Left cardiac atrium (tissue), 4 donors: ENCODE measurements at regions not wholly inside any gene's neighbourhood (a gene's known extent, or its start where the extent isn't known, plus 50 kb on each side); places are given as distances from the start of the nearest gene placed in this dataset.

ENCODE experiments used
- ATAC-seq, 2 donors: fragments of 200-7000 bp; cut with Tn5 transposase; one replicate each; pipeline ENCODE4 v1.9.1; 2020; ENCODE audit warnings: mild to moderate bottlenecking in 2 of 2, moderate library complexity in 2 of 2
- DNase-seq: peaks from one replicate; pipeline ENCODE4 v3.0.0-alpha.2; 2020
- intact Hi-C, 2 donors: fragments of 100-400 bp; cut with DNase I; formaldehyde crosslinking; loops; one replicate each; pipeline versions ENCODE4 v1.14.1 to v1.15.1; 2022 to 2023
- donor health status: DM: no; HTN: yes; CAD: no.
- donor health status: DM: no; HTN: yes; CAD: no; lungs with severe emphysema.
- donor health status: DM: yes; HTN: yes; CAD: no.
- donor health status: Dilated cardiomyopathy.

DNA sequence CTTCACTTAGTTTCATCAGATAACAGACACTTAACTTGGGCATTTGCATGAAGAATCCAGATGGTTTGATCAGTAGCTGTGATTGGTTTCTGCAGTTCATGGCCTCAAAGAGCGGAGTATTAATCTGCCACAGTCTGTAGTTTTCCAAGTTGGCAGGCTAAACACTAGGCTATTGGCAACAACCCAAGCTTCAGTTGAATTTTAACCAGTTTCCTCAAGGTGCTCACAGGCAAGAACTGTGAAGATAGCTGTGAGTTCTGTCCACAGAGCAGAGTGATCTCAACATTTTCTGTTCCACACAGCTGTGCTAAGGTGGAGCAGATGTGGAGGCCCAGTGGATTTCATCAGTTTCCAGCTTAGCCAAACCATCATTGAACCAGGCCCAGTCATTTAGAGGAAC, 469.5 kb upstream of the LINC00305 start:
- ATAC-seq (no peak), DNase-seq (no peak)
- intact Hi-C loops, result no loop called here

DNA sequence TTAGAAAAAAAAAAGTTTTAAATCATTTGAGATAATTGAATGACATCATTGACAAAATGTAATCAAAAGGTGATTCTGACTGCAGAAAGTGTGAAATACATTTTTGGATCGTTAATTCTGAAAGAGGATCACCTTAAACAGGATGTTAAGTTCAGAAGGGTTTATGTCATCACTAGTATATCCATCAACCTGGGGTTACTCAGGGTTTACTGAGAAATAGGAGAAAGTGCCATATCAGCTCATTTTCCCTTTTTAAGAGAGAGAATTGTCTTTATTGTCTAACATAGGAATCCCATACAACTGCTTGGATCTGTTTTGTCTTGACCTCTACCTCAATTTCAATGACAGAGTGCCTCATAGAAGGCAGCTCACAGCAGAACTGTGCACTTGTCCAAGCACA, 466.1 kb upstream of the LINC00305 start:
- intact Hi-C loops, result no loop called here
- no peak for DNase-seq
- ATAC-seq, result no peak

DNA sequence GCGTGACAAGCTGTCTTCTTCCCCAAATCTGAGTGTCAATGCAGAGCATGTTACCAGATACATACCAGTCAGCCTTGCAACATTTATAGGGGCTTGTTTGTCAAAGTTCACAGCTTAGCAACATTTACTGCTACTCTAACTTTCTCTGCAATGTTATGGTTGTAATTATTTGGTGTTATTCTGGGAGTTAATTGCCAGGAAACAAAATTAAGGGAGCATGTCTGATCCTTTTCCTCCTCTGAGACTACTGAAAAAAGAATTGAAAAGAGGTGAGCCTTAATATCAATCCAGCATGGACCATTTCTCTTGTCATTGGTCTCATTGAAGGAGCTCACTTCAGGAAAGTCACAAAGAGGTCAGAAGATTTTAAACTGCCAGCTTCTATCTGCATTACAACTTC, 465.6 kb upstream of the LINC00305 start:
- DNase-seq, result no peak
- intact Hi-C loops, result no loop called here
- no peak for ATAC-seq

DNA sequence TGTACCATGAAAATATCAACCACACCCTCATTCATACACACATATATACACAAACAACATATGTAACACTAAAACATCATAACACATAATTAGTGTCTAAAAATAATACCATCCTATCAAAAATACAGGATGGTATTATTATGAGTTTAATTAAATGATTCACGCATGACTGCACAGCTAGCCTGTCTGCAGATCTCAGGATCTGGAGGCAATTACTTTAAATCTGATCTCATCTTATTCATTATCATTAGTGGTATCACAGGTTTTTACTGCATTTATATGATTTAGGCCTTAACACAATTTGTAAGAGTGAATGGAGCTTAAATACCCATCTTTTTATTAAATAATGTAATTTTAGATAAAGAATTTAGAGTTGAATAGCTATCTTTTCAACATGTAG, 443.4 kb upstream of the LINC00305 start:
- intact Hi-C loops, result no loop called here
- DNase-seq (no peak), ATAC-seq (no peak)

DNA sequence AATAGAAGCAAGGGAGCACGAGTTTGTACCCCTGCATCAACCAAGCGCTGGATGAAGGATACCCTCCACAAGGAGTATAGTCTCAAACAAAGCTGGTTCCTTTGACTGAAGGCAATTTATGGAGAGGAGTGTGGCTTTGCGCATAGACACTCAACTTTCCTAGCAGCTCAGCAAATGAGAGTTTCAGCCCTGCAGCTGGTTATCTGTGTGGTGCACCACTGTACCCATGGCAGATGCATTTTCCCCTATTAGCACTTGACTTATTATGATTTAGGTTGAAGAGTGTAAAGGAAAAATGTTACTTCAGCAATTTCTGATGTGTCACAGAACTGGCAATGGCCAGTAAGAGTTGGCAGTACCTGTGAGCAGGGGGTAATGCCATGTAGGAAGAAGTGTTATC, 440.1 kb upstream of the LINC00305 start:
- intact Hi-C loops, result no loop called here
- ATAC-seq, result no peak
- DNase-seq, result no peak

DNA sequence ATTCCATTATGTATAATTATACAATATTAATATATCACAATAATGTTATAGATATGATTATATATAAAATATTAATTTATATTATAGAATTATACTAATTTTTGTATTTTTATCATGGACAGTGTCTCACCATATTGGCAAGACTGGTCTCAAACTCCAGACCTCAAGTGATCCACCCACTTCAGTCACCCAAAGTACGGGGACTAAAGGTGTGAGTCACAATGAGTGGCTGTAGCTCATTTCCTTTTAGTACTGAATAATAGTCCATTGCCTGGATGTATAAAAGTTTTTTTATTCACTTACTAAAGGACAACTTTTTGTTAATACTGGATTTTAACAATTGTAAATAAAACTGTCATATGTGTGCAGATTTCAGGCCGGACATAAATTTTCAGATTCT, 417.6 kb upstream of the LINC00305 start:
- no peak for DNase-seq
- intact Hi-C loops, result no loop called here
- ATAC-seq, result no peak

DNA sequence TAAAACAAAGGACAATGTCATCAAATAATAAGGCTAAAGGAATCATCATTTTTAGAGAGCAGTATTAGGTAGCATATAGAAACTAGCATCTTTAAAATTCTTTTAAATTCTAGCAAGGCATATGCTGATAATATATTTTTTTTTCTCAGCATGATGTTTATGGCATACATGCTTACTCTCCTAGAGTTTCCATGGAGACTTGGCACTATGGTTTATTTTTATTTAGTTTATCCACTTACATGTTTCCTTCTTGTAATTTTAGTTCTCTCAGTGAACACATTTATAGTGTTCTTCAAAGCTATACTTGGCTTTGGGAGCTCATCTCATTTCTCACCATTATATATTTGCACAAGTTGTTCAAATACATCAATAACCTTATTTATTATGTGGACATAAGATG, 413.8 kb upstream of the LINC00305 start:
- intact Hi-C loops, result no loop called here
- DNase-seq (no peak), ATAC-seq (no peak)

DNA sequence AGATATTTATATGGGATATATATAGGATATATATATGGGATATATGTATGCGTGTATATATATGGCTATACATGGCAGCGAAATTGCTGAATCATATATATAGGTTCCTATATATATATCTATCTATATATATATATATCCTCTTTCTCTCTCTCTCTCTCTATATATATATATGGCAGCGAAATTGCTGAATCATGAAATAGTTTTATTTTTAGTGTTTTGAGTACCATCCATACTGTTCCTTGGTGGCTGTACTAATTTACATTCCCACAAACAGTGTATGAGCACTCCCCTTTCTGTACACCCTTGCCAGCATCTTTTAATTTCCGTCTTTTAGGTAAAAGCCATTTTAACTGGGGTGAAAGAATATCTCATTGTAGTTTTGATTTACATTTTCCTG, 397.6 kb upstream of the LINC00305 start:
- no peak for DNase-seq
- no peak for ATAC-seq
- intact Hi-C loops, result no loop called here

DNA sequence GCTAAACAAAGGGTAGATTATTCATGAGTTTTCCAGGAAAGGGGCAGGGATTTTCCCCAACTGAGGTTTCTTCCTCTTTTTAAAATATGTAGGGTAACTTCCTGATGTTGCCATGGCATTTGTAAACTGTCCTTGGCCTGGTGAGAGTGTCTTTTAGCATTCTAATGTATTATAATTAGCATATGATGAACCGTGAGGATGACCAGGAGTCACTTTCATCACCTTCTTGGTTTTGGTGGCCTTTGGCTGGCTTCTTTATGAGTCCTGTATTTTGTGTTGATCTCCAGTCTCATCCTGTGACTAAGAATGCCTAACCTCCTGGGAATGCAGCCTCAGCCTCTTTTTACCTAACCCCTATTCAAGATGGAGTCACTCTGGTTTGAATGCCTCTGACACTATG, 391.0 kb upstream of the LINC00305 start:
- no peak for ATAC-seq
- intact Hi-C loops, result no loop called here
- no peak for DNase-seq

DNA sequence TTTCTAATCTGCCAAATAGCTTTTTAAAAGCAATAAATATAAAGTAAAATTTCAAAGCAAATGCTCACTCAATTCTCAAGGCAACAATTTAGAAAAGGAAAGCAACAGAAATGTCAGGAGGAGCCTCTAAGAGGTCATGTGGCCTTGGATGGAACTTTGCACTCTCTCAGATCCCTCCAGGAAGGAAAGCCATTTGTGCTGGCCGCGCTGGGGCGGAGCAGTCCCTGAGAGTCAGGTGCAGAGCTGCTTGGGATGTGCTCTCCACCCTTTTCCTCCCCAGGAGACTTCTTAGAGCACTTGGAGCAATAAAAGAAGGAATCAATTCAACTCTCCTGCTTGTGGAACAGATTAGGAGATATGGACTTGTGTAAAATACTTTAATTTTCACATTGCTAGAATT, 379.8 kb upstream of the LINC00305 start:
- DNase-seq (no peak), ATAC-seq (no peak)
- intact Hi-C loops, result no loop called here

DNA sequence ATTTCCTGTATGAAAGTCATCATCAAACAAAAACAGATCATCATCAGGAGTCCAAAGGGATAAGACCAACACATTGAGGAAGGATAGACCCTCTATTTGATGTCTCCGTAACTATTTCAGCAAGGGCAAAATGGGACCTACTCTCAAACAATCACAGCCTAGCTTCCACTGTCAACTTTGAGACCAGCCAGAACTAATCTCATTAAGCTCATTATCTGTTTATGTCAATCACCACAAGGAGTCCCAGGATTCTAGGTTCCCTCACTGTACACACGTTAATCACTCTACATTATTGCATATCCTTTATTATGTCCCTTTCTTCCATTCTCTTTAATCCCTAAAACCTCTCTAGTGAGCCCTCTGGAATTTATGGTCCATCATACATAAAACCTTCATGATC, 370.3 kb upstream of the LINC00305 start:
- DNase-seq (no peak), ATAC-seq (no peak)
- intact Hi-C loops, result no loop called here

DNA sequence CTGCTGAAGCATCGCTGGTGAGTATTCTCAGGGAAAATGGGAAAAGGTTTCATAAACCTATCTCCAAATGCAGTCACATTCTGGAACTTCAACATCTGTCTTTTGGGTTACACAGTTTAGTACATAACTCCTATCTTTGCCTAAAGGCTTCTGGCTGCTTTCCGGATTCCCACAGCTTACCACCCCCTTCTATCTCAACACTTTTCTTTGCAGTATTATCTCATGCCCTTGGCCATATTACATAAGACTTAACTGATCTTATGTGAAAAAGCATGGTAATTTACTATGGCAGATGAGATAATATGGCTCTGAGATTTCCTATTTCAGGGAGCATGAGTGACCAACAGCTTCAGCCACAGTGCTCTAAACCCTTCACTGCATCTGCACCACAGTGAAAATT, 369.3 kb upstream of the LINC00305 start:
- intact Hi-C loops, result no loop called here
- no peak for ATAC-seq
- DNase-seq, result no peak

DNA sequence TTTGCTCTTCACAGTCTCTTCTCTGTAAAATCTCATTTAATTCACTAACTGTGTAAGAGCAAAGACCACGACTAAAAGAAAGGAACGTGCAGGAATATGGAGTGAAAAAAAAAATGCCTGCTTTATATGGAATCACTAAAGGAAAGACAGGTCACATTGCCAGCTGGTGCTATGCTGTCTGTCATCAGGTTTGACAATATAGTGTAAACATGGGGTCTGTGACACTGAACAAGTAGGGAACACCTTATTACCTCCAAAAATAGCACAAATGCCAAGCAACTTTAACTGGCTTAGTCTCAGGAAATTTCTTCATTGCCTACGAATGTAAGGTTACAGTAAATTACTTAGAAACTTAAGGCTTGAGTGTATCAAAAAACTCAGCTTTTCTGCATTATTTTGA, 364.5 kb upstream of the LINC00305 start:
- DNase-seq, result no peak
- intact Hi-C loops, result no loop called here
- no peak for ATAC-seq

DNA sequence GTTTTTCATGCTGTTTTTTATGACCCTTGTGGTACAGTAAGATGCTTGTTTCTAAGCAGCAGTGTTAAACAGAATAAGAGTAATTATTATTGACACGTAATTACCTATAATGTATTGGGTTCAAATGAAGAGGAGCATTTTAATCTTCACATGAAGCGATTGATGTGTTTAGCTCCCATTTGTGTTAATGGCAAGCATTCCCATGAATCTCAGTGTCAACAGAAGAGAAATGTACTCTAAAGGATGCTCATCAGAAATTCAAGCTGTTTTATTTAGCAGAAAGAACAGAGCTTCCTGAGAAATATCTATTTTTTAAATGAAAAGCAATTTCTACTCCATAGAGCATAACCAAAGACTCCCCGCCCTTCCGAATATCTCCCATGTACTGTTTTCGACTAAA, 341.3 kb upstream of the LINC00305 start:
- DNase-seq, result no peak
- intact Hi-C loops, result no loop called here

DNA sequence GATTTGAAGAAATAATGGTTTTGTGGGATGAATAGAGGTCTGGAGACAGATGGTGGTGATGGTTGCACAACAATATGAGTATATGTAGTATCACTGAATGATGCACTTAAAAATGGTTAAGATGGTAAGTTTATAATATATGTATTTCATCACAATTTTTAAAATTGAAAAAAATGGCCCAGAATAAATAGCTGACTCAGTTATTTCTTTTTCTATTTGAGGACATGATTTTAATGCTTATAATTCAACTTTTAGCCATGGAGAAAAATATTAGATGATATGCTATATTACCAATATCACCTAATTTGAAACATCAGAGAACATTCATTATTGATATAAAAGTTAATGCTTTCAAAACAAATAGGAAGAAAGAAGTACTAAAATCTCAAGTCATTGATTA, 339.8 kb upstream of the LINC00305 start:
- DNase-seq, result no peak
- intact Hi-C loops, result no loop called here
- no peak for ATAC-seq

More for the DNA sequence above, 341.3 kb upstream of the LINC00305 start:
- no peak for ATAC-seq

DNA sequence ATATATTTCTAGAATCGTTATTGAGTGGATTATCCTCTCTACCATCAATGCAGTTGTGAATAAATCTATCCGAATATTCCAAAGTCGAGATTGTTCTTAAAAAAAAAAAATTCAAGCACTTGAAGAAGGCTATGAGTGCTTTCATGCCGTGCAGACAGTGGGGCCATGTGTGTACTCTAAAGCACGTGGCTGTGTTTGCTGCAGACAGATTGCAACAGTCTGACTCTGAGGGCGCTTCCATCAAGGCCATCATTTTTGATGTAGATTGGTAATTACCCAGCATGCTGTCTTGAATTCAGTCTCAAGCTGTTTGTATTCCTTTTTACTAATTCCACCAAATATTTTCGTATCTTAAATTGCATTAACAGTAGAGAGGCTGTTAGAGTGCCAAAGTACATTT, 325.9 kb upstream of the LINC00305 start:
- ATAC-seq (no peak), DNase-seq (no peak)
- intact Hi-C loops, result no loop called here

DNA sequence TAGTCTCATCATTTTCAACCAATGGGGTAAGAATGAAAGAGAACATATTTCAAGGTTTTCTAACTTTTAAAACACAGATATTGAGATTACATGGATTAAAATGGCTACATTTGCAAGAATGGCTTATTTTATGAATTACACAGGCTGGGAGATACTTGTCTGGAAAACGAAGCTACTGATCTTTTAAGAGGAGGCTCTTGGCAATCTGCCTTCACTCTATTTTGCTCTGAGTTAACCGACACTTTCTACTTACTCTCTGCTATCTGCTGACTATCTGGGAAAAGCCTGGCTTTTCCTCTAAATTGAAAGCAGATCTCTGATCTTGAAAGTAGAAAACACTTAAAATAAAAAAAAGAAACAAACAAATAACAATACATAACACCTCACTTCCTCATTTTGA, 325.4 kb upstream of the LINC00305 start:
- intact Hi-C loops, result no loop called here
- no peak for DNase-seq
- no peak for ATAC-seq

DNA sequence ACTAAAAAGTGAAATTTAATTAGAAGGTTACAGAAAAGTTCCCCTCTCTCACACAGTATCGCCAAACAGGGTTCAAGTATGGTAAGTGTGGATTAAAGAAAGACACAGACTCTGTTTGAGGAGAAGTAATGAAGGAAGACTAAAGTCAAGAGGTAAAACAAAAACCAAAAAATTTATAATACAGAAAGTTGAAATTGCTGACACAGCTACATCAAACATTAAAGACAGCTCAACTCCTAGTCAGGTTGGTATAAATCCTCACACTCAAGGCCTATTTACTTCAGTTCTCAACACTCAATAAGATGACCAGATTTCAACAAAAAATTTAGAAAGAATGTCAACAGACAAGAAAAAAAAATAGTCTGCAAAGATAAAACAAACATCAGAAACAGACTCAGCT, 300.5 kb upstream of the LINC00305 start:
- no peak for ATAC-seq

DNA sequence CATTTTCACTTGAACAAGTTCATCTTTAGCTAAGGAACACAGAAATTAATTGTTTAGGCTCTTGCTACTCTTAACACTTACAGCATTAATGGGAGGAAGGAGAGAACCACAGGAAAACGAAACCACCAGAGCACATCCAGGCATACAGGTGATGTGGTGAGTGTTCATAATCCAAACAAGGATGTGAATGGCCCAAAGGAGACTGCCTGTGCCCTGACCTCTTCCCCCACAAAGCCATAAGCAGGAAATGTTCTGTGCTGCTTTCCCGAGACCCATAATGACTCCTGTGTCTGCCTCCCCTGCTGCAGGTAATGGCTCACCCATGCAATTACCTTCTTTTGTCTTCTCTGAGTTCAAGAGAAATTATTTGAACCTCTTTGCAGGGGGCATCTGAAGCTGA, 295.9 kb upstream of the LINC00305 start:
- ATAC-seq (no peak), DNase-seq (no peak)
- intact Hi-C loops, result no loop called here

More for the DNA sequence above, 300.5 kb upstream of the LINC00305 start:
- intact Hi-C loops, result no loop called here
- no peak for DNase-seq

DNA sequence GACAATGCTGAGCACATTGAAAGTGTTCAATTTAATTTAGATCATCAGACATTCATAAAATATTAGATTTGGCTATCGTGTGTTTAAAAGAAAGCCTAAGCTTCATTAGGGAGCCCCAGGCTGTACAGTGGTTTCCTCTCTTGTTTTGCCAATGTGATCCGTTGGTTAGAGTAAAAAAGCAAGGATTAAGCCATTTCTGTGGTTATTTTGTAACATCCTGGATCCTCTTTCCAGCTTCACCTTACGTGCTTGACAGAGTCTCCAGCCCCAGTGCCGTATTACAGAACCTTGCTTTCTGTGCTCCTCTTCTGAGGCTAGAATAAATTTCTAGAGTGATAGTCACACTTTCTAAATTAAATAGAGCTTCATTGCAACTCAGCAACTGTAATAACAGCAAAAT, 289.3 kb upstream of the LINC00305 start:
- intact Hi-C loops, result no loop called here
- no peak for DNase-seq
- no peak for ATAC-seq

DNA sequence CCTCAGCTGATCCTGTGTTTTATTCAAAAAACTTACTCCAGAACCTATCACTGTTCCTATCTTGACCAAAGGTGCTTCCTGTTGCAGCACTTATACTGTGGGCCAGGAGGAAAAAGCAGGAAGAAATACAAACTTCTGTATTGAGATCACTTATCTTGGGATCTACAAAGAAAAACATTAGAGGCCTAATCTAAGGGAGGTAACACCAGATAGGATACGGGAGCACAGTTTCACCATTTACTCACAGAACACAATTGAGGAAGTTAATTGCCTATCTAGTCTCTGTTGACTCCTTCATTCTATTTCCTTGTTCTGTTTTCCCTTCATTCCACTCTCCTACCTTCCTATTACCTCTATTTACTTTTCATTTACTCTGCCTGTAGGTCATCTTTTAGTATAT, 287.2 kb upstream of the LINC00305 start:
- ATAC-seq (no peak), DNase-seq (no peak)
- intact Hi-C loops, result no loop called here

DNA sequence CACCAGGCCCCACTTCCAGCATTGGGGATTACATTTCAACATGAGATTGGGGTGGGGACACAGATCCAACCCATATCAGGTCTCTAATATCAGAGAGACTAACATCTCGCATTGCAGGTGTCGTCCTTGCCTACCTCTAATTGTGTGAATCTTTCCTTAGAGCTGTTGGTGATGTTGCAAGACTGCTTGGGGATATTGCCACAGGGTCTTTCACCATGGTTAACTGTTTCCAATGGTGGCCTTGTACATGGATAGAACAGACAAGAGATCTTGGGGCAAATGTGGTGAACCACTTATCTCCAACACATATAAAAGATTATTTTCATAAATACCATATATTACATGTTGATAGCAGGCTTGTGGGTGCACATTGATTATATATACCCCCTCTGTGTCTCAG, 270.3 kb upstream of the LINC00305 start:
- DNase-seq, result no peak
- intact Hi-C loops, result no loop called here
- ATAC-seq, result no peak

DNA sequence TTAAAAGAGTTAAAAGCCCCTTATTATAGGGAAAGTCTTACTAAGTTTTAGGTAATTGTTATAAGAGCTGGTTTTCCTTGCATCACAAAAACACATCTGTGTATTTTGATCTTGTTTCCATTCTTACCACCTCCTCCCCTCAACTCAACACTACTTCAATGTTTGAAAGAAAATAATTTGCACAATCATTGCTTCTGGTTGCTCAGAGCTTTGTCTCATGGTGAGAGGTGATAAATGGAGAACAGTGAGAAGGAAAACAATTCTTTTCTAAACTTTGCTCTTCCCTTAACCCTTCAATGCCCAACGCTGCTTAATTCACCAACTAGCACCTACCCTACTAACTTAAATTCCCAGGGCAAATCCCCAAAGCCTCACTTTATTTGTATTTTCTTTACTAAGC, 268.1 kb upstream of the LINC00305 start:
- no peak for ATAC-seq
- intact Hi-C loops, result no loop called here
- no peak for DNase-seq
